B cell (primary cell): ENCODE measurements at regions not wholly inside any gene's neighbourhood (a gene's known extent, or its start where the extent isn't known, plus 50 kb on each side); places are given as distances from the start of the nearest gene placed in this dataset.

Source experiments
- CTCF ChIP-seq: fragments of 200-600 bp; IDR thresholded peaks from one replicate; pipeline ENCODE4 v1.8.0; 2022; ENCODE audit warnings: antibody characterized with exemption, mild to moderate bottlenecking
- EZH2 ChIP-seq: IDR thresholded peaks from 2 replicates; pipeline ENCODE4 v1.6.1; 2012; ENCODE audit warnings: borderline replicate concordance, low read depth, mild to moderate bottlenecking, moderate library complexity, low read length; ENCODE audit not compliant: insufficient read depth, poor library complexity, severe bottlenecking

GRCh38 chr2:72000110-72000509, 147.6 kb downstream of the CYP26B1 start:
- TF ChIP-seq CTCF (no peak), EZH2 (no peak)
